ENCODE measurements at regions not wholly inside any gene's neighbourhood (a gene's known extent, or its start where the extent isn't known, plus 50 kb on each side); places are given as distances from the start of the nearest gene placed in this dataset.

DNA sequence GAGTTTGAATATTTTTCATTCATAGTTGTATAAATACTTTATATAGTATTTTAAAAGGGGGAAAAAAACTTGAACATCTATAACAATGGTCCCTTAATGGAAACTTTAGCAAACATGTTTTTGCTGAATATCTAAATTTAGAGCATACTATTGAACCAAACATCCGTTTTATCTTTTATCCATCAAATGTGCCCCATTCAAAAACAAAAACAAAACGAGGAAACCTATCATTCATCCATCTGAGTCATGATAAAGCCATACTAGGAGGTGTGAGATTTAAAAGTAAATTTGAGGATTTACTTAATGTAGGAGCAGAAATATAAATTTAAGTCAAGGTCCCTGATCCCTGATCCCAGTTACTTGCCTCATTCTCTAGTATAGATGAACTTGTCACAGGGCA is 463.6 kb upstream of the MDFIC2 start:
- TF ChIP-seq TAF1 (IDR thresholded peaks at IDR 0.05; ENCODE audit: low read depth): no peak
- TF ChIP-seq EP300 (conservative IDR thresholded peaks at IDR 0.05; ENCODE audit: poor library complexity, severe bottlenecking): no peak
- TF ChIP-seq, protein P1, sequence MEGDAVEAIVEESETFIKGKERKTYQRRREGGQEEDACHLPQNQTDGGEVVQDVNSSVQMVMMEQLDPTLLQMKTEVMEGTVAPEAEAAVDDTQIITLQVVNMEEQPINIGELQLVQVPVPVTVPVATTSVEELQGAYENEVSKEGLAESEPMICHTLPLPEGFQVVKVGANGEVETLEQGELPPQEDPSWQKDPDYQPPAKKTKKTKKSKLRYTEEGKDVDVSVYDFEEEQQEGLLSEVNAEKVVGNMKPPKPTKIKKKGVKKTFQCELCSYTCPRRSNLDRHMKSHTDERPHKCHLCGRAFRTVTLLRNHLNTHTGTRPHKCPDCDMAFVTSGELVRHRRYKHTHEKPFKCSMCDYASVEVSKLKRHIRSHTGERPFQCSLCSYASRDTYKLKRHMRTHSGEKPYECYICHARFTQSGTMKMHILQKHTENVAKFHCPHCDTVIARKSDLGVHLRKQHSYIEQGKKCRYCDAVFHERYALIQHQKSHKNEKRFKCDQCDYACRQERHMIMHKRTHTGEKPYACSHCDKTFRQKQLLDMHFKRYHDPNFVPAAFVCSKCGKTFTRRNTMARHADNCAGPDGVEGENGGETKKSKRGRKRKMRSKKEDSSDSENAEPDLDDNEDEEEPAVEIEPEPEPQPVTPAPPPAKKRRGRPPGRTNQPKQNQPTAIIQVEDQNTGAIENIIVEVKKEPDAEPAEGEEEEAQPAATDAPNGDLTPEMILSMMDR (IDR thresholded peaks at IDR 0.05; ENCODE audit: poor library complexity, severe bottlenecking): no peak
- no peak for TF ChIP-seq RAD21 (conservative IDR thresholded peaks at IDR 0.05)
- TF ChIP-seq SMC3 (conservative IDR thresholded peaks at IDR 0.05; ENCODE audit: poor library complexity): no peak
- TF ChIP-seq EZH2 (IDR thresholded peaks at IDR 0.05; ENCODE audit: borderline replicate concordance, insufficient read depth, low read length, poor library complexity, severe bottlenecking): no peak
- no peak for TF ChIP-seq POLR2AphosphoS5 (IDR thresholded peaks at IDR 0.05)
- TF ChIP-seq MXI1 (conservative IDR thresholded peaks at IDR 0.05; ENCODE audit: poor library complexity, severe bottlenecking): no peak
- TF ChIP-seq, protein P2, sequence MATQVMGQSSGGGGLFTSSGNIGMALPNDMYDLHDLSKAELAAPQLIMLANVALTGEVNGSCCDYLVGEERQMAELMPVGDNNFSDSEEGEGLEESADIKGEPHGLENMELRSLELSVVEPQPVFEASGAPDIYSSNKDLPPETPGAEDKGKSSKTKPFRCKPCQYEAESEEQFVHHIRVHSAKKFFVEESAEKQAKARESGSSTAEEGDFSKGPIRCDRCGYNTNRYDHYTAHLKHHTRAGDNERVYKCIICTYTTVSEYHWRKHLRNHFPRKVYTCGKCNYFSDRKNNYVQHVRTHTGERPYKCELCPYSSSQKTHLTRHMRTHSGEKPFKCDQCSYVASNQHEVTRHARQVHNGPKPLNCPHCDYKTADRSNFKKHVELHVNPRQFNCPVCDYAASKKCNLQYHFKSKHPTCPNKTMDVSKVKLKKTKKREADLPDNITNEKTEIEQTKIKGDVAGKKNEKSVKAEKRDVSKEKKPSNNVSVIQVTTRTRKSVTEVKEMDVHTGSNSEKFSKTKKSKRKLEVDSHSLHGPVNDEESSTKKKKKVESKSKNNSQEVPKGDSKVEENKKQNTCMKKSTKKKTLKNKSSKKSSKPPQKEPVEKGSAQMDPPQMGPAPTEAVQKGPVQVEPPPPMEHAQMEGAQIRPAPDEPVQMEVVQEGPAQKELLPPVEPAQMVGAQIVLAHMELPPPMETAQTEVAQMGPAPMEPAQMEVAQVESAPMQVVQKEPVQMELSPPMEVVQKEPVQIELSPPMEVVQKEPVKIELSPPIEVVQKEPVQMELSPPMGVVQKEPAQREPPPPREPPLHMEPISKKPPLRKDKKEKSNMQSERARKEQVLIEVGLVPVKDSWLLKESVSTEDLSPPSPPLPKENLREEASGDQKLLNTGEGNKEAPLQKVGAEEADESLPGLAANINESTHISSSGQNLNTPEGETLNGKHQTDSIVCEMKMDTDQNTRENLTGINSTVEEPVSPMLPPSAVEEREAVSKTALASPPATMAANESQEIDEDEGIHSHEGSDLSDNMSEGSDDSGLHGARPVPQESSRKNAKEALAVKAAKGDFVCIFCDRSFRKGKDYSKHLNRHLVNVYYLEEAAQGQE (IDR thresholded peaks at IDR 0.05; ENCODE audit: borderline replicate concordance): no peak

Measured in neural cell (in vitro differentiated cells).